ENCODE measurements at regions not wholly inside any gene's neighbourhood (a gene's known extent, or its start where the extent isn't known, plus 50 kb on each side); places are given as distances from the start of the nearest gene placed in this dataset.
"Not testable (repeated sequence)": the region's sequence is repeated elsewhere in the genome, so short reads cannot be mapped to it uniquely, and the experiment has no call there.

GRCh38 chr6:79808921-79809320 is 138.4 kb downstream of the ELOVL4 start:
- no peak for DNase-seq

DNA sequence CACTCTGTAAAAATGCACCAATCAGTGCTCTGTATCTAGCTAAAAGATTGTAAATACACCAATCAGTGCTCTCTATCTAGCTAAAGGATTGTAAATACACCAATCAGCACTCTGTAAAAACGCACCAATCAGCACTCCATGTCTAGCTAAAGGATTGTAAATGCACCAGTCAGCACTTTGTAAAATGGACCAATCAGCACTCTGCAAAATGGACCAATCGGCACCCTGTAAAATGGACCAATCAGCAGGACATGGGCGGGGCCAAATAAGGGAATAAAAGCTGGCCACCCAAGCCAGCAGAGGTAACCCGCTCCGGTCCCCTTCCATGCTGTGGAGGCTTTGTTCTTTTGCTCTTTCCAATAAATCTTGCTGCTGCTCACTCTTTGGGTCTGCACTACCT is 140.7 kb downstream of the ELOVL4 start:
- not testable (repeated sequence) for DNase-seq

GRCh38 chr6:79804732-79805131 is 142.6 kb downstream of the ELOVL4 start:
- DNase-seq = no peak

DNA sequence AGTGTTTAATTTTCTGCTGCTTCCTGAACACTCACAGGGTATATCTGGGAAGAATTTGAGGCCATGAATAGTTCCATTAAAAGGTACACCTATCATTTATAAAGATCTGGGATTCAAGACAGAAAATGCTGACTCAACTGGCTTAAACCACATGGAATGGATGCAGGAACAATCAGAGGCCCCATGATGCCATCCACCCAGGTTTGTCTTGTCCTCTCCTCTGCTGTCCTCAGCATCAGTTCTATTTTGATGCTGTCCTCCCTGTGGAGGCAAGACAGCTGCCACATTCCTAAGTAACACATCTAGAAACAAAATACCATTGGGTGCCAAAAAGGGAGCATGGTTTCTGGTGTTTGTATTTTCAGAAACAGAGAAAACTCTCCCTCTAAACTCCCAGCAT is 143.4 kb downstream of the ELOVL4 start:
- DNase-seq = no peak

- no peak for DNase-seq
Observed at GRCh38 chr6:79802657-79803300, 144.6 kb downstream of the ELOVL4 start.

- DNase-seq = no peak
Observed at GRCh38 chr6:79801362-79801761, 146.0 kb downstream of the ELOVL4 start.

DNA sequence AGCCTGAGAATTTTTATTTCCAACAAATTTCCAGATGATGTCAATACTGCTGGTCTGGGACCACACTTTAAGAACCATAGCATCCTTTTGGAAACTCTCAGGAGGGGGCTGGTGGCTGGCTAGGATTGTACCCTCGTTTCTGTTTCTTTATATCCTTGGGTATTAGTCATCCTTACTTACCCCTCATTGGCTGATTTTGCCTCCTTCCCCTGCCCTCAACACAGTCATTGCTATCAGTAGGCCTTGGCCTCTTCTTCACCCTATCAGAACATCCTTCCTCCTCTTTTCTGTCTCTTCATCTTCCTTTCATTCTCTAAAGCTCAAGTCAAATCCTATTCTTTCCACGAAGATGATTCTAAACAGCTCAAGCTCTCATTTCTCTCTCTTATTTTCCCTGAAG is 148.5 kb downstream of the ELOVL4 start:
- DNase-seq = no peak

DNA sequence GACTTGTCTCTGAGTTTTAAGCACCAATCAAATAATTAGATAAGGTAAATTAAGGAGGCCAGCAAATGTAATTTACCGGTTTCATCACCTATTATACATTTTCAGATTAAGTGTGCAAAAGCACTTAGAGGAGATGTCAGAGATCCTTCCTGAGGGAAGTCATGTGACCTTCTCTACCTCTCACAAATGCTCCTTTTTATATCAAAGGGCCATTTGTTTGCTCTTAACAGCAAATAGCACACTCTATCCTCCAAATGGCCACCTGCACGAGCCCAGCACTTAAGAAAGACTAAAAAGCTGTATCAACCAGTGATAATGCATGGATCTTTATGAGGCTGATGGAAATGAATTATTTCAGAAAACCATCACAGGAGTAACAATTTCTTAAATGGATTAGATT is 149.4 kb downstream of the ELOVL4 start:
- DNase-seq = no peak

DNA sequence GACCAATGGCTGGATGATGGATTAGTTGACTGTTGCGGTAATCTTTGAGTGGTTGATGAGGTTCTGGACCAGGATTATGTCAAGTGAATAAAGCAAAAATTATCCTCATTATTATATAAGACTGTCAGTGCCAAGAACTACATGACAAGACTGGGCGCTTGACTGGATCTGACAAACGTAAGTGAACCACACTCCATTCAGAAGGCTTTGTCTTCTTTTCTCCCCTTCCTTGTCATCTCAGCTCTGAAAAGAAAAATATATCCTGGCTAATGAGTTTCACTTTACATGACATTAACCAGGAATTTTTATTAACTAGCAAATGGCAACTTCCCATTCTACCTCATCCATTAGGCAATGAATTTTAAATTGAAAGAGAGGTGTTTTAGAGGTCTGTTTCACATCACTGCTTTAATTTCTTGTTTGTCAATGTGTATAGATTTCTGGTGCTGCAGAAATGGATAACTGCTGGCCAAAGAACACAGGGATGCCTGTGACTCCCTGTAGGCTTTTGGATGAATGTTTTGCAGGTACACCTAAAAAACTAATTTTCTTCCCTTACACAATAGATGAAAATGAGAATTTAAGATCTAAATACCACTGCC is 150.1 kb downstream of the ELOVL4 start:
- DNase-seq = no peak

DNA sequence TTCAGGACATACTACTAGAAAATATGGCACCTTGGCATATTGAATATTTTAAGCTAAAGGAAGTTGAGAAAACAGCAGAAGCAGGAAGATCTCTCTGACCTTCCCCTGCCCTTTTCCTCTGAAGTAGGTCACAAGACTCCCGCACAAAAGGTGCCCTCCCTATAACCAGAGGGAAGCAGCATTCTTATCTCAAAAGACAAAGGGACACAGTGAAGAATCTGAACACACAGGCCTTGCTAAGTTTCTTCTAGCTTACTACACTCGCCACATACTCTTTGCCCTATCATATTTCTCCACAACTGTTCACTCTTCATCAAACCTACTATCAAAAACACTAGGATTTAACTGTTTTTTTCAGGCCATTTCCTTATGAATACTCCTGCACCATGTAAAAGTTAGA is 151.2 kb downstream of the ELOVL4 start:
- DNase-seq = no peak

DNA sequence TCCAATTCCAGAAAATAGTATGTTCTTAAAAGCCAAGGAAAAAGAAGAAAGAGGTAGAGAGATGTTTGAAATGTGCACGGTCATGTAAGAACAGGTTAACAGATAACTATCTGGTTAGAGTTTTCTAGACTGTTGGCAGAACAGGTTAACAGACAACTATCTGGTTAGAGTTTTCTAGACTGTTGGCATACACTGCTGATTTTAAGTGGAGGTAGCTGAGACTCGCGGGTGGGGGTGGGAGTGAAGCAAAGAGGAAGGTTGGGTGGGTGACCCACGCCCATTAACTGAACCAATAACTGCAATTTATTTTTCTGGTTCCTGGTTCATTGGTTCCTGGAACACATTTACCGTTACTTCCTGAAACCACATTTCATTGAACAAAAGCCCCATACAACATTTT is 157.5 kb downstream of the ELOVL4 start:
- no peak for DNase-seq

- no peak for DNase-seq
Observed at GRCh38 chr6:79788756-79789155, 157.6 kb downstream of the SH3BGRL2 start.

GRCh38 chr6:79787626-79788025 is 156.5 kb downstream of the SH3BGRL2 start:
- DNase-seq = no peak

GRCh38 chr6:79784395-79784753 is 153.2 kb downstream of the SH3BGRL2 start:
- no peak for DNase-seq

- no peak for DNase-seq
Observed at GRCh38 chr6:79783670-79784394, 152.7 kb downstream of the SH3BGRL2 start.

GRCh38 chr6:79782792-79783580 is 151.9 kb downstream of the SH3BGRL2 start:
- DNase-seq = no peak

DNA sequence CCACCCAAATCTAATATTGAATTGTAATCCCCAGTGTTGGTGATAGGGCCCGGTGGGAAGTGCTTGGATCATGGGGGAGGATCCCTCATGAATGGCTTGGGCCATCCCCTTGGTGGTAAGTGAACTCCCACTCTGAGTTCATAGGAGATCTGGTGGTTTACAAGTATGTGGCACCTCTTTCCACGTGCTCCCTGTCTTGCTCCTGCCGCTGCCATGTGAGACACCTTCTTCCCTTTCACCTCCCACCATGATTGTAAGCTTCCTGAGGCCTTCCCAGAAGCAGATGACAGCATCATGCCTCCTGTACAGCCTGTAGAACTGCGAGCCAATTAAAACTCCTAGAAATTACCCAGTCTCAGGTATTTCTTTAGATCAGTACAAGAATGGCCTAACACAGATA is 150.8 kb downstream of the SH3BGRL2 start:
- no peak for DNase-seq

DNA sequence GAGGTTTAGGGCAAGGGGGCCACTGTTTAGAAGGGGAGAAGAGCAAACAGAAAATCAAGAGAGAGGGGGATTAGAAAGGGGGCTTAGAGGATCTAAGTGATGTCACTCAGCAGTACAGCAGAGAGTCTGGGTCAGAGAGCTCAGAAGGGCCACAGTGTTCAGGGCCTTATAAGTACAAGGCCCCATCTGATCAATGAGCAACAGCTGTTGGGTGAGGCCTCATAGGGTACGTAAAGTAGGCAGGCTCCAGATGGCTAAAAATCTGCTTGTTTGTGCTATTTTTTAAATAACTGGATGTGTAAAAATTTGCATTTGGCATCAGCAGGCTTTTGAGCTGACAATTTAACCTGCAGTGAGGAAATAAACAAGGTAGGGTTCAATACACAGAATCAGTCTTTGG is 149.8 kb downstream of the SH3BGRL2 start:
- no peak for DNase-seq

GRCh38 chr6:79778816-79779215 is 147.7 kb downstream of the SH3BGRL2 start:
- no peak for DNase-seq

DNA sequence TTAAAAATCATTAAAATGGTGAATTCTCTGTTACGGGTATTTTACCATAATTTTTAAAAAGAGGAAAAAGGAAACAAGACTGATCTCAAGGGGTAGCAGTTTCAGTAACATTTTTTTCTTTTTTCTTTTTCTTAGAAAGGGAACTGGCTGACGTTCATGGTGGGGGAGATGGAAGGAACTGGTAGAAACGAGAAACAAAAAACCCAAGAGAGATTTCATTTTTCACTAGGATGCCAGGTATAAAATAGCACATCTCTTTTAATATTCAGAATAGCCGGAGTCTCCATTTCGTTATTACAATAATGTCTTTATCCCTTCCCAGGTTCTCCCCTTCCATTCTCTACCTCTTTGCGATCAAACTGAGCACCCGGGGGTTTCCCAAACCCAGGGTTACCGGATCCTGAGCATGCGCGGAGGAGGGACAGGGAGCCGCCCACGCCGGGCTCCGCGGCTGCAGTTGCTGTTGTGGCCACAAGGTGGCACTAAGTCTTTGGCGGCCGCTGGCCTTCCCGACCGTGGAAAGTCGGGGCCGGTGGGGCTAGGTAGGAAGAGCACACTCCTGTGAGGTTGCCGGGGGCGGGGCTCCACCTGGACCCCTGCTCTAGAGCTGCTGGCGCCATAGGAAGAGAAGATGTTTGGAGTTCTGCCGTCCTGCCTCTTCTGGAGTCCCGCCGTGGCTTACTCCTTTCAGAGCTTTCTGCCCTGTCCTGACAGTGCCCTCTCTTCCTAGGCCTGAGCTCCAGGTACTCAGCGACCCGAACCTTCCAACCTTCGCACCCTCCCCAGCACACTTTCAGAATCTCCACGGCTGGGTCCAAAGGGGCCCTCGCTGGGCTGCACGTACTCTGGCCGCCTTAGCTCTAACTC is 146.8 kb downstream of the SH3BGRL2 start:
- peak; percentile 64 to 81 (median 76) for DNase-seq

DNA sequence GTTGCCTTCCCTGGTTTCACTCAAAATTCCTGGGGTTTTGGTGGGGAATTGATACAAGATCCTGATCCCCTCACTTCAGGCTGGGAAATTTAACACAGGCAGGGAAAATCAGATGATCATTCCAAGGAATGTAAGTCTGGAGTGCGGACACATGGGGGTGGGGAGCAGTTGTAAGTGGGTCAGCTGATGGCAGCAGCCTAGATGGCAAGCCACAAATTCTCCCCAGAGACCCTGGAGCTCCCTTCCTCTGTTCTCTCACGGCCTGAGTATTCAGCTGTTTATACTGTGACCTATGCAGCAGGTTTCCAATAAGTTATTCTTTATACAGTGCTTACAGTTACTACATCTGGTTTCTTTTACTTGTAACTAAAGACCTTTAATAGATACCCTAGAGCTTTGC is 144.9 kb downstream of the SH3BGRL2 start:
- DNase-seq = no peak

- DNase-seq = no peak
Observed at GRCh38 chr6:79775222-79775621, 144.1 kb downstream of the SH3BGRL2 start.

- no peak for DNase-seq
Observed at GRCh38 chr6:79764747-79765146, 133.6 kb downstream of the SH3BGRL2 start.
